ENCODE measurements at regions not wholly inside any gene's neighbourhood (a gene's known extent, or its start where the extent isn't known, plus 50 kb on each side); places are given as distances from the start of the nearest gene placed in this dataset.

- TF ChIP-seq CTCF (IDR thresholded peaks at IDR 0.05 in 2 of 3, conservative IDR thresholded peaks at IDR 0.05 in 1 of 3; ENCODE audit: borderline replicate concordance in 1 of 3, insufficient read depth in 1 of 3, low read depth in 2 of 3, low read length in 2 of 3): no peak
- no peak for TF ChIP-seq REST (IDR thresholded peaks at IDR 0.05; ENCODE audit: low read depth)
- no peak for TF ChIP-seq JUND (IDR thresholded peaks at IDR 0.05)
- TF ChIP-seq YY1 (IDR thresholded peaks at IDR 0.05; ENCODE audit: extremely low read depth, insufficient replicate concordance, low read depth, low read length): no peak
- no peak for TF ChIP-seq POLR2A (IDR thresholded peaks at IDR 0.05; ENCODE audit: borderline replicate concordance, extremely low read depth, insufficient read depth, insufficient read length)
- no peak for TF ChIP-seq CEBPB (IDR thresholded peaks at IDR 0.05; ENCODE audit: low read depth)
- no peak for TF ChIP-seq ZBTB33 (IDR thresholded peaks at IDR 0.05; ENCODE audit: extremely low read depth, insufficient replicate concordance, low read length)
- no peak for TF ChIP-seq POLR2AphosphoS5 (IDR thresholded peaks at IDR 0.05; ENCODE audit: low read depth, low read length)
- no peak for TF ChIP-seq SP1 (IDR thresholded peaks at IDR 0.05; ENCODE audit: low read depth)
- no peak for TF ChIP-seq ATF3 (IDR thresholded peaks at IDR 0.05)
- TF ChIP-seq SIN3A (IDR thresholded peaks at IDR 0.05; ENCODE audit: low read depth): no peak
- no peak for TF ChIP-seq ZNF274 (IDR thresholded peaks at IDR 0.05; ENCODE audit: low read depth, low read length)
- TF ChIP-seq EZH2phosphoT487 (IDR thresholded peaks at IDR 0.05; ENCODE audit: borderline replicate concordance): no peak
- no peak for TF ChIP-seq CBX3 (IDR thresholded peaks at IDR 0.05; ENCODE audit: low read depth)
Observed at GRCh38 chr18:73261243-73261642, 393.5 kb upstream of the NETO1 start.
